Ascending aorta (tissue), 2 donors: ENCODE measurements at regions not wholly inside any gene's neighbourhood (a gene's known extent, or its start where the extent isn't known, plus 50 kb on each side); places are given as distances from the start of the nearest gene placed in this dataset.

Source experiments
- DNase-seq, 2 donors: peaks; one replicate each; pipeline ENCODE4 v3.0.0-alpha.2; 2019; ENCODE audit warnings: low spot score in 2 of 2
- H3K27ac ChIP-seq, 2 donors: fragments of 200-600 bp; sonication (generic); one replicate each; pipeline ENCODE4 v1.5.1; 2016 to 2017; ENCODE audit warnings: mild to moderate bottlenecking in 1 of 2
- H3K27me3 ChIP-seq: fragments of 200-600 bp; sonication (generic); one replicate; pipeline ENCODE4 v1.5.1; 2017
- H3K36me3 ChIP-seq, 2 donors: fragments of 200-600 bp; sonication (generic); one replicate each; pipeline ENCODE4 v1.5.1; 2016
- H3K4me1 ChIP-seq, 2 donors: fragments of 200-600 bp; sonication (generic); one replicate each; pipeline ENCODE4 v1.5.1; 2016 to 2017; ENCODE audit warnings: mild to moderate bottlenecking in 1 of 2
- H3K4me3 ChIP-seq, 2 donors: fragments of 200-600 bp; sonication (generic); one replicate each; pipeline ENCODE4 v1.5.1; 2016 to 2017; ENCODE audit warnings: mild to moderate bottlenecking in 1 of 2
- H3K9me3 ChIP-seq, 2 donors: fragments of 200-600 bp; sonication (generic); one replicate each; pipeline ENCODE4 v1.5.1; 2016
- intact Hi-C: fragments of 100-400 bp; cut with DNase I; formaldehyde crosslinking; loops from one replicate; pipeline ENCODE4 v1.15.1; 2023
- TF ChIP-seq, protein P1 (sequence below), 3 experiments: fragments of 200-600 bp in 2 of 3; fragments of 450-650 bp in 1 of 3; sonication (generic) in 2 of 3; IDR thresholded peaks; one replicate each; pipeline ENCODE4 v1.5.1; 2016 to 2019; ENCODE audit warnings: antibody characterized with exemption in 3 of 3, mild to moderate bottlenecking in 1 of 3, moderate library complexity in 1 of 3

DNA sequence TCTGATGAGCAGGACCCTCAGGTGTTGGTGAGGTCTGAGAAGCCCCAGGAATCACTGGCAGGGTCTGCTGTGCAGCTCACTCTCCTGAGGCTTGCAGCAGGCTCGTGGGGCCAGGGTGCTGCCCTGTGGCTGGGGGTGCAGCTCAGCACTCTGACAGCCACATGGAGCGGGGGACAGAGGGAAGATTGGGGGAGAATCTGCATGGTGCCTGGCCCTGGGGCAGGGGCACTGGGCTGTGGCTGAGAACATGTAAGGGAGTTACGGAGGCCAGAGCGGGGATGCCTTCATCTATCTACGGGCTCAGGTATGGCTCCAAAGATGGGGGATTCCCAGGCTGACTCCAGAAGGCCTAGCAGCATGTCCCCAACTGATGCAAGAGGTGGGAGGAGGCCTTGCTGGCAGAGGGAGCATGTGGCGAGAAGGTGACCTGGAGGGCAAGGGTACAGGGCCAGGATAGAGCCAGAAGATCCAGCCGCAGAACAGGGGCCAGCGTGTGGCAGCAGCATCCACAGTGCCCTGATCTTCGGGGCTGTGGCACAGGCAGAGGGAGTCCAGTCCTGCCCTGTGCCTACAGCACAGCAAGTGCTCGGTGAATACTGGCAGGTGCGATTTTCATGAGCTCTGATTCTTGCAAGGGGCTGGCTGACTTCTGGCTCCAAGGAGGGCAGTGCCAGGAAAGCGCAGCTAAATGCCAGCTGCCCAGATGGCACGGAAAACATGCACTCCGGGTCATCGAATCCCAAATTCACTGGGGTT, 184.7 kb downstream of the CTTN start:
- DNase-seq = no peak
- H3K4me3 ChIP-seq = no peak overlapping the region
- H3K27me3 ChIP-seq = no peaks in the 10 kb centered on the region
- TF ChIP-seq, protein P1, sequence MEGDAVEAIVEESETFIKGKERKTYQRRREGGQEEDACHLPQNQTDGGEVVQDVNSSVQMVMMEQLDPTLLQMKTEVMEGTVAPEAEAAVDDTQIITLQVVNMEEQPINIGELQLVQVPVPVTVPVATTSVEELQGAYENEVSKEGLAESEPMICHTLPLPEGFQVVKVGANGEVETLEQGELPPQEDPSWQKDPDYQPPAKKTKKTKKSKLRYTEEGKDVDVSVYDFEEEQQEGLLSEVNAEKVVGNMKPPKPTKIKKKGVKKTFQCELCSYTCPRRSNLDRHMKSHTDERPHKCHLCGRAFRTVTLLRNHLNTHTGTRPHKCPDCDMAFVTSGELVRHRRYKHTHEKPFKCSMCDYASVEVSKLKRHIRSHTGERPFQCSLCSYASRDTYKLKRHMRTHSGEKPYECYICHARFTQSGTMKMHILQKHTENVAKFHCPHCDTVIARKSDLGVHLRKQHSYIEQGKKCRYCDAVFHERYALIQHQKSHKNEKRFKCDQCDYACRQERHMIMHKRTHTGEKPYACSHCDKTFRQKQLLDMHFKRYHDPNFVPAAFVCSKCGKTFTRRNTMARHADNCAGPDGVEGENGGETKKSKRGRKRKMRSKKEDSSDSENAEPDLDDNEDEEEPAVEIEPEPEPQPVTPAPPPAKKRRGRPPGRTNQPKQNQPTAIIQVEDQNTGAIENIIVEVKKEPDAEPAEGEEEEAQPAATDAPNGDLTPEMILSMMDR (IDR thresholded peaks at IDR 0.05) = no peak
- no peaks in the 10 kb centered on the region for H3K36me3 ChIP-seq
- H3K4me1 ChIP-seq = no peaks in the 10 kb centered on the region
- H3K9me3 ChIP-seq = no peaks in the 10 kb centered on the region
- intact Hi-C loops = no loop called here
- H3K27ac ChIP-seq = no peak overlapping the region

DNA sequence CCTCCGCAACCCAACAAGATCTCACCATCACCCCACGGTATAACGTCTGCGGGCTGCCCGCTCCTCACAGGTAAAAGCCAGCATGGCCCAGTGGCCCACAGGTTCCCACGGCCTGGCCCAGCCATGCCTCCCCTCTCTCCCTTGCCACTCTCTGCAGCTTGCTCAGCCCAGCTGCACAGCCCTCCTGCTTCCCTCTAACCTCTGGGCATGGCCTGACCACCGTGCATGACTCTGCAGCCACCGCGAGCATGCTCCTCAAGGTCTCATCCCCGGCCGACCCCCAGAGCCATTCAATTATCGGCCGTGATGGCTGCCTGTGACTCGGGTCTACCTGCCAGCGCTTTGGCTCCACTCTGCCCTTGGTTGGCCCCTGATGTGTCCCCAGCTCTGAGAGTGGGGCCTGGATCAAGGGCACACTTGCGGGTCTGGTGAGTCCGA, 185.5 kb downstream of the CTTN start:
- Histone ChIP-seq H3K36me3 (no peaks in the 10 kb centered on the region), H3K27me3 (no peaks in the 10 kb centered on the region), H3K4me1 (no peaks in the 10 kb centered on the region), H3K4me3 (no peak overlapping the region), H3K27ac (no peak overlapping the region), H3K9me3 (no peaks in the 10 kb centered on the region)
- no peak for DNase-seq
- TF ChIP-seq, protein P1 (IDR thresholded peaks at IDR 0.05) = no peak
- intact Hi-C loops = no loop called here

DNA sequence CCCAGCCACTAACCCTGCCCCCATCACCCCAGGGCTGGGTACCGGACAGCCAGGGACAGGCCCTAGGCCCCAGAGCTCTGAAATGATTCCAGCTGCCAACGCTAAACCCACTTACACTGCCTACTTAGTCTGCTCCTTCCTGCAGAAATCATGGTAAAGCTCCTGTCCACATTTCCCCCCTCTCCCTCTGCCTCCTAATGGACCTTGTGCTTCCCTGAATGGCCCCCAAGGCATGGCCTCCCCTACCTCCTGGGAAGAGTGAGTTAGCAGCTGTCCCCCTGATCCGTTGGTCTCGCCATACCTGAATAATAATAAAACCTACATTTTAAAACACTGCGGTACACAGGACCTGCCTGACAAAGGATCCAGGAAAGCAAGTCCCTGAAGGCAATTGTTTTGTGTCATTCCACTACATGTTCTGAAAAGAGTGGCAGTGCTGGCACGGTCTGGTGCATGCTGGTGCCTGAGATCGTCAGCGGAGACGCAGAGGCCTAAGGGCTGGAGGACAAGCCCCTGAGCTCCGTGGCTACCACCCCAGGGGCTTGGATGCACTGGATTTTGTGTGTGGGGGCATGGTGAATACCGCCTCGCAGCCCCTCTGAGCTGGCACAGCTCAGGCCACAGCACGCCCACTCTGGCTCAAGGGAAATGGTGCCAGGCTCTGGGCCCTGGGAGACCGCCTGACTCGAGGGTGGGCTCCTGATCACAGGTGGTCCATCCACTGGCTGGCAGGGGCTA, 186.3 kb downstream of the CTTN start:
- no peak overlapping the region for H3K4me3 ChIP-seq
- DNase-seq = no peak
- intact Hi-C loops = no loop called here

DNA sequence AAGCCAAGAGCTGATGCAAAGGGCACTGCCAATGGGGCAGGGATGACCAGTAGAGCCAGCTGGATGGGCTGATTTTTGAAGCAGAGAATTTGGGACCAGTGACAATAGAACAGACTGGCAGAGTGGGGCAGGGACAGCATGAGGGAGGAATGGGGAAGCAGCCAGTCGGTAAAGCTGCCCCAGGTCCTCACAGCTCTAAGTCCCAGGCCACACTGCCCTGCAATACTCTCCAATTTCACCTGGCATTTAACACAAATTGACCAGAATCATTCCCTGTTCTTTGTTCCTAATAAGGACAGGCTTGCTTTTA, 186.9 kb downstream of the CTTN start:
- Histone ChIP-seq H3K27ac (no peak overlapping the region), H3K4me3 (no peak overlapping the region), H3K4me1 (no peaks in the 10 kb centered on the region), H3K36me3 (no peaks in the 10 kb centered on the region), H3K9me3 (no peaks in the 10 kb centered on the region), H3K27me3 (no peaks in the 10 kb centered on the region)
- no peak for DNase-seq
- intact Hi-C loops = no loop called here
- TF ChIP-seq, protein P1 (IDR thresholded peaks at IDR 0.05) = no peak

More for the DNA sequence above, 186.3 kb downstream of the CTTN start:
- Histone ChIP-seq H3K27me3 (no peaks in the 10 kb centered on the region), H3K4me1 (no peaks in the 10 kb centered on the region), H3K9me3 (no peaks in the 10 kb centered on the region), H3K36me3 (no peaks in the 10 kb centered on the region), H3K27ac (no peak overlapping the region)
- TF ChIP-seq, protein P1 (IDR thresholded peaks at IDR 0.05) = no peak

DNA sequence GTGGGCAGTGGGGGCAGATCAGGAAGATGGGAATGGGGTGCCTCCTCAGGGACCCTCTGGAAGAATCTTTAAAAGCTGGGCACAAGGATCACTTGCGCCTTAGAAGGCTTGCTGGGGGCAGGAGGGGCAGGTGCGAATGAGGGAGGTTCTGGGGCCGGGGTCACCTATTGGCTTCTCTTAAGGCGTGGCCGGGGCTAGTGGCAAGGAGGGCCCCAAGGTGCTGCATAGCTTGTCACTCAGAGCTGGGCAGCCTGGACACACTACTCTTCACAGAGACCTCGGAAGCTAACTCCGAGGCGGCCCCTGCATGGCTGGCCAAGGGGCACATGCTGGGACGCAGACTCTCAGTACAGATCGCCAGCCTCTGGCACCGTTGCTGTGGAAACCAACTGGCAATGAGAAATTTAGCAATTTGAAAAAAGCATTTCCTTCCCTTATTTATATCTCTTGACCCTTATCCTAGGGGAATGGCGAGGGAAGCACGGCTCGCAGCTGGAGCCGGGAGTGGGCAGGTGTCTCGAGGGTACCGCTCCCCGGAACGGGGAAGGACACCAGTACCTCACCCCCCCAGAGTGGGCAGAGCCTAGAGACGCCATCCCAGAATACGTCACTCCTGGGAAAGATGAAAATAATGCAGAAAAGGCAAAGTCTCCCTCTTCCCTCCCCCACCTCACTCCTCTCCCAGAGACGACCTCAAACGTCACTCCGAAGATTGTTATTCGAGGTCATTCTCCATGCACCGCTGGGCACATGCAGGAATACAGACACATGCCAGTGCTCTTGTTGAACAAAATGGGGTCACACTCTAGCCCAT, 188.1 kb downstream of the CTTN start:
- H3K4me1 ChIP-seq = no peaks in the 10 kb centered on the region
- TF ChIP-seq, protein P1 (IDR thresholded peaks at IDR 0.05) = no peak
- H3K27ac ChIP-seq = no peak overlapping the region
- intact Hi-C loops = no loop called here
- no peak for DNase-seq
- no peaks in the 10 kb centered on the region for H3K9me3 ChIP-seq
- no peaks in the 10 kb centered on the region for H3K27me3 ChIP-seq
- no peaks in the 10 kb centered on the region for H3K36me3 ChIP-seq
- no peak overlapping the region for H3K4me3 ChIP-seq
